ENCODE measurements at regions not wholly inside any gene's neighbourhood (a gene's known extent, or its start where the extent isn't known, plus 50 kb on each side); places are given as distances from the start of the nearest gene placed in this dataset.

- no peak for TF ChIP-seq CTCF (IDR thresholded peaks at IDR 0.05)
- TF ChIP-seq POLR2AphosphoS5 (IDR thresholded peaks at IDR 0.05), result no peak
- no peak for TF ChIP-seq POLR2A (IDR thresholded peaks at IDR 0.05)
- no peaks in the 10 kb centered on the region for H3K9me3 ChIP-seq
- H3K4me3 ChIP-seq, result no peak overlapping the region
- no peak overlapping the region for H3K27ac ChIP-seq
- H3K27me3 ChIP-seq (replicated peaks; ENCODE audit: insufficient read depth), result no peaks in the 10 kb centered on the region
- no peaks in the 10 kb centered on the region for H3K4me1 ChIP-seq (replicated peaks)
- WGBS, result 77% methylated on average over 2 of the region's 2 CpGs
- intact Hi-C loops (cut with DNase I), result no loop called here
- DNase-seq (ENCODE audit: low spot score), result no peak
- no peaks in the 10 kb centered on the region for H3K36me3 ChIP-seq
Observed at GRCh38 chr13:86429756-86430155, 630.5 kb upstream of the SLITRK6 start.

GRCh38 chr13:86438034-86438433 is 638.8 kb upstream of the SLITRK6 start:
- intact Hi-C loops (cut with DNase I), result no loop called here
- H3K4me3 ChIP-seq, result no peak overlapping the region
- TF ChIP-seq POLR2AphosphoS5 (IDR thresholded peaks at IDR 0.05) (no peak), POLR2A (IDR thresholded peaks at IDR 0.05) (no peak), CTCF (IDR thresholded peaks at IDR 0.05) (no peak)
- H3K36me3 ChIP-seq, result no peaks in the 10 kb centered on the region
- 14% methylated on average over 1 of the region's 1 CpG for WGBS
- DNase-seq (ENCODE audit: low spot score), result no peak
- H3K27ac ChIP-seq, result no peak overlapping the region
- no peaks in the 10 kb centered on the region for H3K9me3 ChIP-seq
- no peaks in the 10 kb centered on the region for H3K4me1 ChIP-seq (replicated peaks)
- no peaks in the 10 kb centered on the region for H3K27me3 ChIP-seq (replicated peaks; ENCODE audit: insufficient read depth)

GRCh38 chr13:86445206-86445605 is 646.0 kb upstream of the SLITRK6 start:
- TF ChIP-seq POLR2AphosphoS5 (IDR thresholded peaks at IDR 0.05) (no peak), POLR2A (IDR thresholded peaks at IDR 0.05) (no peak), CTCF (IDR thresholded peaks at IDR 0.05) (no peak)
- WGBS, result 88% methylated on average over 1 of the region's 1 CpG
- no peaks in the 10 kb centered on the region for H3K4me1 ChIP-seq (replicated peaks)
- H3K27ac ChIP-seq, result no peak overlapping the region
- no peak overlapping the region for H3K4me3 ChIP-seq
- no peaks in the 10 kb centered on the region for H3K9me3 ChIP-seq
- H3K27me3 ChIP-seq (replicated peaks; ENCODE audit: insufficient read depth), result no peaks in the 10 kb centered on the region
- no peaks in the 10 kb centered on the region for H3K36me3 ChIP-seq
- intact Hi-C loops (cut with DNase I), result no loop called here
- no peak for DNase-seq (ENCODE audit: low spot score)

- intact Hi-C loops (cut with DNase I), result no loop called here
- Histone ChIP-seq H3K9me3 (no peaks in the 10 kb centered on the region), H3K27me3 (replicated peaks; ENCODE audit: insufficient read depth) (no peaks in the 10 kb centered on the region), H3K4me1 (replicated peaks) (no peaks in the 10 kb centered on the region), H3K36me3 (no peaks in the 10 kb centered on the region), H3K4me3 (no peak overlapping the region), H3K27ac (no peak overlapping the region)
- TF ChIP-seq POLR2A (IDR thresholded peaks at IDR 0.05), result no peak
- TF ChIP-seq POLR2AphosphoS5 (IDR thresholded peaks at IDR 0.05), result no peak
- TF ChIP-seq CTCF (IDR thresholded peaks at IDR 0.05), result no peak
- DNase-seq (ENCODE audit: low spot score), result no peak
- WGBS, result 60% methylated on average over 3 of the region's 3 CpGs
Observed at GRCh38 chr13:86445672-86446071, 646.5 kb upstream of the SLITRK6 start.

- H3K27me3 ChIP-seq (replicated peaks; ENCODE audit: insufficient read depth), result no peaks in the 10 kb centered on the region
- no peak overlapping the region for H3K27ac ChIP-seq
- intact Hi-C loops (cut with DNase I), result no loop called here
- H3K36me3 ChIP-seq, result no peaks in the 10 kb centered on the region
- 42% methylated on average over 2 of the region's 2 CpGs for WGBS
- H3K4me3 ChIP-seq, result no peak overlapping the region
- no peak for DNase-seq (ENCODE audit: low spot score)
- H3K9me3 ChIP-seq, result no peaks in the 10 kb centered on the region
- no peaks in the 10 kb centered on the region for H3K4me1 ChIP-seq (replicated peaks)
- no peak for TF ChIP-seq CTCF (IDR thresholded peaks at IDR 0.05)
- TF ChIP-seq POLR2AphosphoS5 (IDR thresholded peaks at IDR 0.05), result no peak
- no peak for TF ChIP-seq POLR2A (IDR thresholded peaks at IDR 0.05)
Observed at GRCh38 chr13:86446311-86446710, 647.1 kb upstream of the SLITRK6 start.
